ENCODE measurements at regions not wholly inside any gene's neighbourhood (a gene's known extent, or its start where the extent isn't known, plus 50 kb on each side); places are given as distances from the start of the nearest gene placed in this dataset.

DNA sequence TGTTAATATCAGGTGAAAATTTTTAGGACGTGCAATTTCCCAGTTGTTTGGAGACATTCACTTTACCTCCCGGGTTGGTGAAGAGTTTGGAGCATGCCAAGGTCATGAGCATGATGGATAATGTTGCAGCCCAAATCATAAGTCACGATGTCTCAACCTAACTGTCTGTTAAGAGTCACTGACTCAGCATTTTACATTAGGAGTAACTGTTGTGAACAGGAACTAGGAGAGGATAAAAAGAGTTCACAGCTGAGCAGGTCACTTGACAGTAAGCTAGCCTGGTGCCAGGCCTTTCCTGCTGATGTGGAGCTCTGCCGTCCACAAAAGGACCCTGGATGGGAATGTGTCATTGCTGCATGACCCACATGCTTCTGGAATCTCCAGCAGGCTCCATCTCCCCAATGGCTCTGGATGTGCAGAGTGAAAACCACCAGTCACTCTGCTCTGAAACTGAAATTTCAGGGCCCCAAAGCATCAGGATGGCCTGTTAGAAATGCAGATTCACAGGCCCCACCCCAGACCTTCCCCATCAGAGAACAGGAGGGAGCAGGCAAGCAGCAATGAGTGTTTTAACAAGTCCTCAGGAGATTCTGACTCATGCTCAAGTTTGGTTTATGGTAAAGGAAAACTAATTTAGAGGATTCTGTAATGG is 371.6 kb upstream of the MAF start:
- Histone ChIP-seq H3K4me3 (no peak overlapping the region), H3K27me3 (peaks cover 4% of the 10 kb centered on the region), H3K27ac (no peak overlapping the region), H3K9me3 (ENCODE audit: low read depth) (no peaks in the 10 kb centered on the region), H3K36me3 (no peaks in the 10 kb centered on the region), H3K4me1 (ENCODE audit: low read depth) (no peaks in the 10 kb centered on the region)
- DNase-seq (ENCODE audit: low read depth in 1 of 2, low spot score in 1 of 2): no peak
- TF ChIP-seq, protein P1, sequence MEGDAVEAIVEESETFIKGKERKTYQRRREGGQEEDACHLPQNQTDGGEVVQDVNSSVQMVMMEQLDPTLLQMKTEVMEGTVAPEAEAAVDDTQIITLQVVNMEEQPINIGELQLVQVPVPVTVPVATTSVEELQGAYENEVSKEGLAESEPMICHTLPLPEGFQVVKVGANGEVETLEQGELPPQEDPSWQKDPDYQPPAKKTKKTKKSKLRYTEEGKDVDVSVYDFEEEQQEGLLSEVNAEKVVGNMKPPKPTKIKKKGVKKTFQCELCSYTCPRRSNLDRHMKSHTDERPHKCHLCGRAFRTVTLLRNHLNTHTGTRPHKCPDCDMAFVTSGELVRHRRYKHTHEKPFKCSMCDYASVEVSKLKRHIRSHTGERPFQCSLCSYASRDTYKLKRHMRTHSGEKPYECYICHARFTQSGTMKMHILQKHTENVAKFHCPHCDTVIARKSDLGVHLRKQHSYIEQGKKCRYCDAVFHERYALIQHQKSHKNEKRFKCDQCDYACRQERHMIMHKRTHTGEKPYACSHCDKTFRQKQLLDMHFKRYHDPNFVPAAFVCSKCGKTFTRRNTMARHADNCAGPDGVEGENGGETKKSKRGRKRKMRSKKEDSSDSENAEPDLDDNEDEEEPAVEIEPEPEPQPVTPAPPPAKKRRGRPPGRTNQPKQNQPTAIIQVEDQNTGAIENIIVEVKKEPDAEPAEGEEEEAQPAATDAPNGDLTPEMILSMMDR (IDR thresholded peaks at IDR 0.05; ENCODE audit: low read depth, low read length): no peak

DNA sequence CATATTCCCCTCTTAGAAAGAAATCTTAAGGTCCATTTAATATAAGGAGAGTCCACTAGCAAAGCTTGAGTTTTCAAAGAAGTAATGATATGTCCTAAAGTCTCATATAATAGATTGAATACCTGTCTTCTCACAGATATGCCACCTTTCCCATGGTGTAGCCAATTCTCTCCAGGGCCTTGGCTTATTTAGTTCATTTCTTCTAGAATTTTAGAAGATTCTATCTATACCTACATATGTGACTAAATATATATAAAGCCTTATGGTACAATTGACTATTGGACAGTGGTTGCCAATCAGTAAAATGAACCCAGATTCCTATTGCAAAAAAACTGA is 370.7 kb upstream of the MAF start:
- TF ChIP-seq, protein P1 (IDR thresholded peaks at IDR 0.05; ENCODE audit: low read depth, low read length): no peak
- no peaks in the 10 kb centered on the region for H3K36me3 ChIP-seq
- no peak overlapping the region for H3K4me3 ChIP-seq
- H3K27me3 ChIP-seq: no peaks in the 10 kb centered on the region
- no peak for DNase-seq (ENCODE audit: low read depth in 1 of 2, low spot score in 1 of 2)
- H3K9me3 ChIP-seq (ENCODE audit: low read depth): no peaks in the 10 kb centered on the region
- no peaks in the 10 kb centered on the region for H3K4me1 ChIP-seq (ENCODE audit: low read depth)
- no peak overlapping the region for H3K27ac ChIP-seq

DNA sequence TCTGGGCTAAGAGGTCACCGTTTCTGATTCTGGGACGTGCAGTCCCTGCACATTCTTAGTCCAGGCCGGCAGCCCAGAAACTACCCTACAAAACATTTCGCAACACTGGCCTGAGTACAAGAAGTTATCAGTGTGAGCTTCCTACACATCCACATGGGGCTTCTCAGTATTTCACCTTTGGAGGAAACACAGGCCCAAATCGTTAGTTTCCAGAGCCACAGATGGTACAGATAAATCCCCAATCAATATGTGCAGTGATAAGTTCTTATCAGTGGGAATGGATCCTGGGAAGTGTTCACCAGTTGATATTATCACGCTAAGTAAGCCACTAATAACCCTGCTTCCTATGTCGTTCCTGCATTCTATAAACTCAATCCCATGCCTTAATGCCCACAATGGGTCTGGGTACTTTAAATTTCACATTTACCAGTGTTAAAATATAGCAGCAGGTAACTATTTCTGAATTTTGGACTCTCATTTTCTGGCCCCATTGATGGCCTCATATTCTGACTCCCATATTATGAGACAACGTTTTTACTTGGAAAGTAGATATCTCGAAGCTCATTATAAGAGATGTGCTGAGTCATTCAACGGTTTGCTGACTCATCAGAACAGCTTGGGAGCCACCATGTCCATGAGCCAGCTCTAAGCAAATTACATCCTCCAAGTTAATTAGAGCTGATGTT is 370.2 kb upstream of the MAF start:
- no peaks in the 10 kb centered on the region for H3K27me3 ChIP-seq
- TF ChIP-seq, protein P1 (IDR thresholded peaks at IDR 0.05; ENCODE audit: low read depth, low read length): no peak
- no peaks in the 10 kb centered on the region for H3K36me3 ChIP-seq
- no peak overlapping the region for H3K27ac ChIP-seq
- no peaks in the 10 kb centered on the region for H3K4me1 ChIP-seq (ENCODE audit: low read depth)
- H3K4me3 ChIP-seq: no peak overlapping the region
- DNase-seq (ENCODE audit: low read depth in 1 of 2, low spot score in 1 of 2): peak in 1 of 2 donors; percentile 35
- H3K9me3 ChIP-seq (ENCODE audit: low read depth): no peaks in the 10 kb centered on the region

DNA sequence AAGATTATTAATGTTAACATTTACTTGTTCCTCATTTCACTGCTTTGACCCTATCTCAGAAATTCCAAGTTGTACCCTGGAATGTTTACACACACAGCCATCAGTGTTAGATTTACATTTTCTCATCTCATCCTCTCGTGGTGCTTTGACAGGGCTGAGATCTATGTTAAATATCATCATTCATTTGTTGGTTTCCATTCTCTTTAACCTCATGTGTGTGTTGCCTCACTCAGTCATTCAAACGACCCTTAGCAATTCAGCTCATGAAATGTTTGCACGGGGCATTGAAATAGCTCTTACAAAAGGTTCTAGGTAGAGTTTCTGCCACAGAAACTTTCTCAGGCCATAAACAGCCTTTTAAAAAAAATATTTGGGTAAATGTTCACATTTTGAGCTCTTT is 369.6 kb upstream of the MAF start:
- Histone ChIP-seq H3K4me1 (ENCODE audit: low read depth) (no peaks in the 10 kb centered on the region), H3K9me3 (ENCODE audit: low read depth) (no peaks in the 10 kb centered on the region), H3K4me3 (no peak overlapping the region), H3K27ac (no peak overlapping the region), H3K36me3 (no peaks in the 10 kb centered on the region), H3K27me3 (no peaks in the 10 kb centered on the region)
- TF ChIP-seq, protein P1 (IDR thresholded peaks at IDR 0.05; ENCODE audit: low read depth, low read length): no peak
- DNase-seq (ENCODE audit: low read depth in 1 of 2, low spot score in 1 of 2): no peak

DNA sequence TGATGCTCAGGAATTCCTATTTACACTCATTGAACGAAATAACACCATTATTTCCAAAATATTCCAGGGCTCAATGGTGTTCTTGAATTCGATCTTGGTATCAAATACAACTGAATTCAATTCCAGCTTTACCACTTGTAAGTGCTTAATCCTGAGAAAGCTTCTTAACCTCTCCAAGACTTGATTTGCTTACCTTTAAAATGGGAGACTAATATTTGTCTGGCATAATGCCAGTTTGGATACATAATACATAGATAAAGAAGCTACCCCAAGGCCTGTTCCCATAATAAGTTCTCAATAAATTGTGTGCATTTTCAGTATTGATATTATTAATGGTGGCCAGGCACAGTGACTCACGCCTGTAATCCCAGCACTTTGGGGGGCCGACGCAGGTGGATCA is 368.9 kb upstream of the MAF start:
- Histone ChIP-seq H3K27me3 (peaks cover 2% of the 10 kb centered on the region), H3K36me3 (no peaks in the 10 kb centered on the region), H3K27ac (no peak overlapping the region), H3K9me3 (ENCODE audit: low read depth) (no peaks in the 10 kb centered on the region), H3K4me3 (no peak overlapping the region), H3K4me1 (ENCODE audit: low read depth) (no peaks in the 10 kb centered on the region)
- TF ChIP-seq, protein P1 (IDR thresholded peaks at IDR 0.05; ENCODE audit: low read depth, low read length): no peak
- no peak for DNase-seq (ENCODE audit: low read depth in 1 of 2, low spot score in 1 of 2)
